HEK293T (cell line): ENCODE measurements at regions not wholly inside any gene's neighbourhood (a gene's known extent, or its start where the extent isn't known, plus 50 kb on each side); places are given as distances from the start of the nearest gene placed in this dataset.

ENCODE experiments used
- ARNT ChIP-seq: fragments of 450-650 bp; IDR thresholded peaks from 2 replicates; pipeline ENCODE4 v1.6.1; 2017; ENCODE audit warnings: mild to moderate bottlenecking
- ELF4 ChIP-seq: fragments of 450-650 bp; IDR thresholded peaks from 2 replicates; pipeline ENCODE4 v1.6.1; 2017; ENCODE audit warnings: antibody characterized with exemption
- FOXM1 ChIP-seq: fragments of 450-650 bp; IDR thresholded peaks from 2 replicates; pipeline ENCODE4 v1.6.1; 2017; ENCODE audit warnings: mild to moderate bottlenecking, borderline replicate concordance
- HDGF ChIP-seq: fragments of 450-650 bp; IDR thresholded peaks from 2 replicates; pipeline ENCODE4 v1.6.1; 2017; ENCODE audit warnings: antibody characterized with exemption, borderline replicate concordance
- L3MBTL2 ChIP-seq: fragments of 450-650 bp; conservative IDR thresholded peaks from 2 replicates; pipeline ENCODE4 v1.6.1; 2016; ENCODE audit warnings: mild to moderate bottlenecking
- SP1 ChIP-seq: fragments of 450-650 bp; IDR thresholded peaks from 2 replicates; pipeline ENCODE4 v1.6.1; 2017
- TARDBP ChIP-seq: fragments of 450-650 bp; IDR thresholded peaks from 2 replicates; pipeline ENCODE4 v1.6.1; 2016
- TF ChIP-seq, protein P1 (sequence below): fragments of 450-650 bp; IDR thresholded peaks from 2 replicates; pipeline ENCODE4 v1.6.1; 2016

DNA sequence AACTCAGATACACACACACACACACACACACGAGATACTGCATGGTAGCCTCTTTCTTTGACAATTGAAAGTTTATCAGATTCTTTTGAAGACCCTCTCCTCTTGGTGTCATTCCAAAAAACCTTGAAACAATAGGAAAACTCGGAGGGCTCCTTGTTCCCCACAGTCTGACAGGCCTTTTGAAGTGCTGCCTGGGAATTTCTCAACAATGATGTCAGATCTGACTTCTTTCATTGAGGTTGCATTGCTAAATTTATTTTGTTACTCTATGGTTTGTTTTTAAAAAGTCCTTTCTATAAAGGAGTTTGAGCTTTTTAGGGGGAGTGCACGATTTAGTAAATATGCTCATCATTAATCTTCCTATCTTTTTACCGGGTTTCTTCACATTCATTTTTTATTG lies 583.9 kb downstream of the SEMA5A start:
- TF ChIP-seq HDGF (no peak), FOXM1 (no peak), ELF4 (no peak), L3MBTL2 (no peak), SP1 (no peak), TARDBP (no peak), ARNT (no peak)
- TF ChIP-seq, protein P1, sequence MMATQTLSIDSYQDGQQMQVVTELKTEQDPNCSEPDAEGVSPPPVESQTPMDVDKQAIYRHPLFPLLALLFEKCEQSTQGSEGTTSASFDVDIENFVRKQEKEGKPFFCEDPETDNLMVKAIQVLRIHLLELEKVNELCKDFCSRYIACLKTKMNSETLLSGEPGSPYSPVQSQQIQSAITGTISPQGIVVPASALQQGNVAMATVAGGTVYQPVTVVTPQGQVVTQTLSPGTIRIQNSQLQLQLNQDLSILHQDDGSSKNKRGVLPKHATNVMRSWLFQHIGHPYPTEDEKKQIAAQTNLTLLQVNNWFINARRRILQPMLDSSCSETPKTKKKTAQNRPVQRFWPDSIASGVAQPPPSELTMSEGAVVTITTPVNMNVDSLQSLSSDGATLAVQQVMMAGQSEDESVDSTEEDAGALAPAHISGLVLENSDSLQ: no peak
